Spleen (tissue), 11 donors: ENCODE measurements at regions not wholly inside any gene's neighbourhood (a gene's known extent, or its start where the extent isn't known, plus 50 kb on each side); places are given as distances from the start of the nearest gene placed in this dataset.

Source experiments
- DNase-seq: peaks from one replicate; pipeline ENCODE4 v3.0.0-alpha.2; 2020
- H3K27ac ChIP-seq, 8 donors: fragments of 200-600 bp; sonication (generic) in 7 of 8; 1 replicate in 4 of 8; 2 replicates in 4 of 8; pipeline versions ENCODE4 v1.5.0 to v1.8.0; 2016 to 2021; ENCODE audit warnings: inconsistent platforms in 4 of 8, mild to moderate bottlenecking in 4 of 8, moderate library complexity in 1 of 8
- H3K27me3 ChIP-seq, 7 donors: fragments of 200-600 bp; sonication (generic) in 6 of 7; replicated peaks in 1 of 7; 1 replicate in 4 of 7; 2 replicates in 3 of 7; pipeline versions ENCODE4 v1.5.0 to v1.8.0; 2016 to 2021; ENCODE audit warnings: inconsistent platforms in 3 of 7, mild to moderate bottlenecking in 1 of 7
- H3K36me3 ChIP-seq, 6 donors: fragments of 200-600 bp; sonication (generic) in 5 of 6; 1 replicate in 4 of 6; 2 replicates in 2 of 6; pipeline versions ENCODE4 v1.5.0 to v1.8.0; 2016 to 2021; ENCODE audit warnings: inconsistent platforms in 2 of 6
- H3K4me1 ChIP-seq, 6 donors: fragments of 200-600 bp; sonication (generic) in 5 of 6; 1 replicate in 3 of 6; 2 replicates in 3 of 6; pipeline versions ENCODE4 v1.5.0 to v1.8.0; 2016 to 2021; ENCODE audit warnings: inconsistent platforms in 3 of 6
- H3K4me3 ChIP-seq, 8 donors: fragments of 200-600 bp; sonication (generic) in 7 of 8; 1 replicate in 4 of 8; 2 replicates in 4 of 8; pipeline versions ENCODE4 v1.5.0 to v1.8.0; 2016 to 2021; ENCODE audit warnings: inconsistent platforms in 4 of 8, mild to moderate bottlenecking in 4 of 8, moderate library complexity in 2 of 8
- H3K9me3 ChIP-seq, 8 donors: fragments of 200-600 bp; sonication (generic) in 7 of 8; 1 replicate in 4 of 8; 2 replicates in 4 of 8; pipeline versions ENCODE4 v1.5.0 to v1.8.0; 2016 to 2021; ENCODE audit warnings: inconsistent platforms in 4 of 8
- CTCF ChIP-seq, 11 experiments: fragments of 200-600 bp in 7 of 11; fragments of 450-650 bp in 4 of 11; sonication (generic) in 4 of 11; IDR thresholded peaks in 8 of 11; conservative IDR thresholded peaks in 3 of 11; 1 replicate in 7 of 11; 2 replicates in 4 of 11; pipeline versions ENCODE4 v1.4.0 to v1.8.0; 2016 to 2021; ENCODE audit warnings: antibody characterized with exemption in 11 of 11, inconsistent platforms in 4 of 11, mild to moderate bottlenecking in 1 of 11
- POLR2A ChIP-seq, 3 donors: fragments of 450-650 bp; IDR thresholded peaks; one replicate each; pipeline ENCODE4 v1.5.1; 2017; ENCODE audit warnings: antibody characterized with exemption in 3 of 3, mild to moderate bottlenecking in 1 of 3
- POLR2AphosphoS5 ChIP-seq, 3 donors: sonication (generic); formaldehyde crosslinking; IDR thresholded peaks; one replicate each; pipeline ENCODE4 v1.5.1; 2017; ENCODE audit warnings: antibody characterized with exemption in 3 of 3
- WGBS, 5 donors: extraction: QIAGEN DNeasy Blood & Tissue Kit in 3 of 5; methylation state at CpG; one replicate each; pipeline versions ENCODE4 v1.1.5 to v1.1.7; 2013 to 2018; 5-methylcytosine and 5-hydroxymethylcytosine counted together
- intact Hi-C: fragments of 100-400 bp; cut with DNase I; formaldehyde crosslinking; loops from one replicate; pipeline ENCODE4 v1.15.0; 2023; ENCODE audit warnings: low total_unique reads
- donor health status: healthy with polysubstance abuse.
- donor health status: DM: no; HTN: no; CAD: no; lungs with moderate emphysema.
- donor health status: DM: no; HTN: no; CAD: no.
- donor health status: Bipolar disorder and iron deficiency.
- donor health status: healthy.
- donor health status: DM: no; HTN: no; CAD: no.
- donor health status: DM: yes; HTN: yes; CAD: no.

- Histone ChIP-seq H3K36me3 (no peaks in the 10 kb centered on the region), H3K27ac (no peak overlapping the region), H3K4me3 (no peak overlapping the region), H3K27me3 (peaks cover 0 to 74% (median 9%) of the 10 kb centered on the region in 7 donors), H3K4me1 (peaks cover 0 to 5% (median 0%) of the 10 kb centered on the region in 6 donors), H3K9me3 (peaks cover 0 to 3% (median 0%) of the 10 kb centered on the region in 8 donors)
- no peak for TF ChIP-seq POLR2A (IDR thresholded peaks at IDR 0.05)
- no peak for TF ChIP-seq CTCF (IDR thresholded peaks at IDR 0.05 in 8 of 11, conservative IDR thresholded peaks at IDR 0.05 in 3 of 11)
- no peak for TF ChIP-seq POLR2AphosphoS5 (IDR thresholded peaks at IDR 0.05)
- DNase-seq: no peak
- 70 to 81% (median 77%) methylated on average over 2 of the region's 2 CpGs for WGBS, 5 donors
- intact Hi-C loops: no loop called here
These were observed 93.3 kb upstream of the LHX1 start for GRCh38 chr17:36844013-36844412.

DNA sequence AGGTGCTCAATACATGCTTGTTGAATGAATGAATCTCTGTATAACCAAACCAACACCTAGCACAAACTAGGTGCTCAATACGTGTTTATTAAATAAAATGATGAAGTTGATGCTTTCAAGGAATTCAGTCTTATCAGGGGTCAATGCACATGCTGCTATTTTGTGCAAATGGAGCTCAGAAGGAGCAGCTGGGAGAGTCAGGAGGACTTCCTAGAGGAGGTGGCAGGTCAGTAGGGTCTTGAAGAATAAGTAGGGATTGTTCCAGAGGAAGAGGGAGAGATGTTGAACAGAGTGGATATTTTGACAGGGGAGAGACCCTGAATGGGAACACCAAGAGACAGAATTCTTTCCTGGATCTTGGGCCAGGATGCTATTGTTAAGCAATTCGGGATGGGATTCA lies 92.7 kb upstream of the LHX1 start:
- peaks cover 0 to 3% (median 0%) of the 10 kb centered on the region in 8 donors for H3K9me3 ChIP-seq
- peaks cover 0 to 6% (median 0%) of the 10 kb centered on the region in 6 donors for H3K4me1 ChIP-seq
- 72 to 90% (median 79%) methylated on average over 2 of the region's 2 CpGs for WGBS, 5 donors
- no peak overlapping the region for H3K27ac ChIP-seq
- DNase-seq: no peak
- TF ChIP-seq POLR2A (IDR thresholded peaks at IDR 0.05): no peak
- no peak for TF ChIP-seq POLR2AphosphoS5 (IDR thresholded peaks at IDR 0.05)
- H3K4me3 ChIP-seq: no peak overlapping the region
- peaks cover 0 to 69% (median 9%) of the 10 kb centered on the region in 7 donors for H3K27me3 ChIP-seq
- no peaks in the 10 kb centered on the region for H3K36me3 ChIP-seq
- intact Hi-C loops: no loop called here

DNA sequence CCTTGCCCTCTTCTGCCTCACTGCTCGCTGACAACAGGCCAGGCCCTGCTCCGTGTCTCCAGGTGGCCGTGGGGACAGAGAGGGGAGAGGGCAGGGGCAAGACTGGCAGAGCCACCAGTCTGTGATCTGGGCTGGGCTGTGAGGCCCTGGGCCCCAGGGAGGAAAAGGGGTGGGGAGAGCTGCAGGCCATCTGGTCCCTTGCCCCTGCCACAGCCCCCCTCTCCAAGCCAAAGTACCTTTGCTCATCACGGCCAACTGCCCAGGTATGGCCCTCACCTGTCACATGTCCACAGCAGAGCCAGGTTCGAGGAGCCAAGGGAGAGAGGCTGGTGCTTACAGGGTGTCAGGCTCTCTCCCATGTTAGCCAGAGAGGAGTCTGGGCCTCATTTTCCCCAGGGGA lies 91.4 kb upstream of the LHX1 start:
- H3K27me3 ChIP-seq: peaks cover 0 to 67% (median 9%) of the 10 kb centered on the region in 7 donors
- H3K9me3 ChIP-seq: no peaks in the 10 kb centered on the region
- H3K27ac ChIP-seq: no peak overlapping the region
- 40 to 66% (median 56%) methylated on average over 5 of the region's 5 CpGs for WGBS, 5 donors
- intact Hi-C loops: no loop called here
- no peak for DNase-seq
- no peaks in the 10 kb centered on the region for H3K36me3 ChIP-seq
- H3K4me3 ChIP-seq: no peak overlapping the region
- peaks cover 0 to 19% (median 5%) of the 10 kb centered on the region in 6 donors for H3K4me1 ChIP-seq
- TF ChIP-seq POLR2AphosphoS5 (IDR thresholded peaks at IDR 0.05) (no peak), CTCF (IDR thresholded peaks at IDR 0.05 in 8 of 11, conservative IDR thresholded peaks at IDR 0.05 in 3 of 11) (no peak), POLR2A (IDR thresholded peaks at IDR 0.05) (no peak)

GRCh38 chr17:36846410-36847292 lies 90.6 kb upstream of the LHX1 start:
- intact Hi-C loops: no loop called here
- 62 to 72% (median 67%) methylated on average over 14 of the region's 14 CpGs for WGBS, 5 donors
- DNase-seq: peak; percentile 45
- Histone ChIP-seq H3K27ac (no peak overlapping the region), H3K4me1 (peaks cover 0 to 19% (median 5%) of the 10 kb centered on the region in 6 donors), H3K36me3 (no peaks in the 10 kb centered on the region), H3K9me3 (no peaks in the 10 kb centered on the region), H3K27me3 (peaks cover 0 to 64% (median 9%) of the 10 kb centered on the region in 7 donors), H3K4me3 (no peak overlapping the region)
- no peak for TF ChIP-seq POLR2A (IDR thresholded peaks at IDR 0.05)
- TF ChIP-seq POLR2AphosphoS5 (IDR thresholded peaks at IDR 0.05): no peak
- no peak for TF ChIP-seq CTCF (IDR thresholded peaks at IDR 0.05 in 8 of 11, conservative IDR thresholded peaks at IDR 0.05 in 3 of 11)
